H1 (cell line): ENCODE measurements at regions not wholly inside any gene's neighbourhood (a gene's known extent, or its start where the extent isn't known, plus 50 kb on each side); places are given as distances from the start of the nearest gene placed in this dataset.

Experiments
- CTCF ChIA-PET: fragments of 300-600 bp; sonication (Branson Sonifier 250); formaldehyde crosslinking; loops from one replicate; lab custom pipeline; 2021; ENCODE audit not compliant: partially characterized antibody; lab: Charles Lee
- POLR2A ChIA-PET: fragments of 300-600 bp; sonication (Branson Sonifier 250); formaldehyde crosslinking; loops from one replicate; lab custom pipeline; 2021; ENCODE audit warnings: inconsistent platforms; ENCODE audit not compliant: partially characterized antibody; lab: Charles Lee
- DNase-seq, 2 experiments: peaks; one replicate each; pipeline versions ENCODE4 v3.0.0 to v3.0.0-alpha.2; 2010 to 2022; ENCODE audit warnings: low spot score in 2 of 2, low read depth in 1 of 2, mixed read lengths in 1 of 2
- FAIRE-seq: peaks from 2 replicates; lab custom pipeline; 2011; peaks lifted over from hg19 to GRCh38; lab: Jason Lieb, UNC
- H2AFZ ChIP-seq: 2 replicates; pipeline ENCODE4 v1.8.1; 2012; ENCODE audit warnings: low read length, inconsistent platforms
- H2AK5ac ChIP-seq: 2 replicates; pipeline ENCODE4 v1.6.1; 2013; ENCODE audit warnings: low read depth, low read length
- H2BK120ac ChIP-seq: replicated peaks from 2 replicates; pipeline ENCODE3; 2013; ENCODE audit warnings: low read depth, low read length, inconsistent platforms
- H2BK12ac ChIP-seq: 2 replicates; pipeline ENCODE4 v1.6.1; 2013; ENCODE audit warnings: low read depth, low read length
- H2BK15ac ChIP-seq: 2 replicates; pipeline ENCODE4 v1.6.1; 2013; ENCODE audit warnings: low read length
- H2BK20ac ChIP-seq: 2 replicates; pipeline ENCODE4 v1.6.1; 2013; ENCODE audit warnings: low read length
- H2BK5ac ChIP-seq: 2 replicates; pipeline ENCODE4 v1.6.1; 2013; ENCODE audit warnings: low read depth, low read length
- H3K14ac ChIP-seq: 2 replicates; pipeline ENCODE4 v1.6.1; 2013; ENCODE audit warnings: inconsistent platforms; ENCODE audit not compliant: insufficient read length
- H3K18ac ChIP-seq: 2 replicates; pipeline ENCODE4 v1.6.1; 2013; ENCODE audit warnings: low read length; ENCODE audit errors: extremely low read depth
- H3K23ac ChIP-seq: 2 replicates; pipeline ENCODE4 v1.6.1; 2013; ENCODE audit warnings: inconsistent platforms; ENCODE audit not compliant: insufficient read length
- H3K23me2 ChIP-seq: 2 replicates; pipeline ENCODE4 v1.6.1; 2013; ENCODE audit warnings: low read depth, low read length
- H3K27ac ChIP-seq: 2 replicates; pipeline ENCODE4 v1.6.1; 2011; ENCODE audit warnings: low read depth, low read length, inconsistent platforms
- H3K27me3 ChIP-seq, 4 experiments: replicated peaks in 1 of 4; 1 replicate in 1 of 4; 2 replicates in 3 of 4; pipeline versions ENCODE4 v1.6.1 to v1.8.1; 2011 to 2013; ENCODE audit warnings: low read length in 3 of 4, mild to moderate bottlenecking in 3 of 4, inconsistent platforms in 2 of 4, mixed read lengths in 2 of 4, moderate library complexity in 1 of 4; ENCODE audit not compliant: control insufficient read depth in 3 of 4, insufficient read depth in 3 of 4; ENCODE audit errors: extremely low read depth in 1 of 4
- H3K36me3 ChIP-seq, 4 experiments: 2 replicates each; pipeline versions ENCODE4 v1.6.1 to v1.8.1; 2011 to 2013; ENCODE audit warnings: mild to moderate bottlenecking in 4 of 4, low read length in 3 of 4, moderate library complexity in 2 of 4, control low read depth in 1 of 4, inconsistent platforms in 1 of 4; ENCODE audit not compliant: insufficient read depth in 4 of 4, control insufficient read depth in 2 of 4
- H3K4ac ChIP-seq: replicated peaks from 2 replicates; pipeline ENCODE3; 2013; ENCODE audit warnings: low read length, low read depth, mixed read lengths, inconsistent platforms; ENCODE audit not compliant: insufficient read length
- H3K4me1 ChIP-seq, 4 experiments: replicated peaks in 1 of 4; 1 replicate in 1 of 4; 2 replicates in 3 of 4; pipeline versions ENCODE4 v1.6.1 to v1.8.1; 2011 to 2013; ENCODE audit warnings: low read length in 3 of 4, inconsistent platforms in 2 of 4, mixed read lengths in 1 of 4; ENCODE audit not compliant: insufficient read depth in 4 of 4, control insufficient read depth in 3 of 4
- H3K4me2 ChIP-seq, 2 experiments: 2 replicates each; pipeline versions ENCODE4 v1.6.1 to v1.8.1; 2011 to 2013; ENCODE audit warnings: low read depth in 2 of 2, low read length in 2 of 2, control low read depth in 1 of 2, inconsistent platforms in 1 of 2, mild to moderate bottlenecking in 1 of 2; ENCODE audit not compliant: insufficient read depth in 1 of 2
- H3K4me3 ChIP-seq, 4 experiments: fragments of 200-600, 300-600 bp in 1 of 4; sonication (generic), shearing (Covaris generic), sonication (Bioruptor Twin) in 1 of 4; 2 replicates each; pipeline versions ENCODE4 v1.5.1 to v1.8.1; 2011 to 2016; ENCODE audit warnings: low read length in 4 of 4, low read depth in 3 of 4, control low read depth in 2 of 4, inconsistent platforms in 2 of 4, mild to moderate bottlenecking in 2 of 4, mixed read lengths in 1 of 4, moderate library complexity in 1 of 4; ENCODE audit not compliant: insufficient read depth in 2 of 4; ENCODE audit errors: extremely low read depth in 1 of 4
- H3K56ac ChIP-seq: replicated peaks from 2 replicates; pipeline ENCODE3; 2013; ENCODE audit warnings: low read depth, mild to moderate bottlenecking, mixed read lengths, low read length, inconsistent platforms; ENCODE audit not compliant: insufficient read length
- H3K79me1 ChIP-seq: 2 replicates; pipeline ENCODE4 v1.6.1; 2013; ENCODE audit warnings: low read depth, low read length, control low read depth
- H3K79me2 ChIP-seq, 2 experiments: 2 replicates each; pipeline versions ENCODE4 v1.6.1 to v1.8.1; 2012 to 2013; ENCODE audit warnings: low read length in 2 of 2, mild to moderate bottlenecking in 2 of 2, inconsistent platforms in 1 of 2; ENCODE audit not compliant: insufficient read depth in 2 of 2, control insufficient read depth in 1 of 2
- H3K9ac ChIP-seq, 4 experiments: replicated peaks in 1 of 4; 1 replicate in 1 of 4; 2 replicates in 3 of 4; pipeline versions ENCODE4 v1.6.1 to v1.8.1; 2011 to 2013; ENCODE audit warnings: low read depth in 3 of 4, low read length in 3 of 4, control low read depth in 2 of 4, mild to moderate bottlenecking in 2 of 4, moderate library complexity in 2 of 4, inconsistent platforms in 1 of 4; ENCODE audit errors: extremely low read depth in 1 of 4
- H3K9me3 ChIP-seq, 2 experiments: 2 replicates each; pipeline versions ENCODE4 v1.6.1 to v1.8.1; 2012 to 2013; ENCODE audit warnings: mild to moderate bottlenecking in 2 of 2, moderate library complexity in 2 of 2, control low read depth in 1 of 2, inconsistent platforms in 1 of 2, low read depth in 1 of 2, low read length in 1 of 2, mixed read lengths in 1 of 2; ENCODE audit not compliant: insufficient read depth in 2 of 2
- H4K20me1 ChIP-seq, 2 experiments: replicated peaks in 1 of 2; 2 replicates each; pipeline versions ENCODE3 to v1.8.1; 2011 to 2013; ENCODE audit warnings: inconsistent platforms in 2 of 2, low read length in 2 of 2, mild to moderate bottlenecking in 1 of 2; ENCODE audit not compliant: insufficient read depth in 2 of 2, control insufficient read depth in 1 of 2
- H4K5ac ChIP-seq: 2 replicates; pipeline ENCODE4 v1.6.1; 2013; ENCODE audit warnings: low read length, low read depth, mixed read lengths, inconsistent platforms; ENCODE audit not compliant: insufficient read length
- H4K8ac ChIP-seq: 2 replicates; pipeline ENCODE4 v1.8.0; 2013; ENCODE audit warnings: mild to moderate bottlenecking, moderate library complexity, low read length, inconsistent platforms; ENCODE audit not compliant: insufficient read depth; ENCODE audit errors: extremely low read depth
- H4K91ac ChIP-seq: replicated peaks from 2 replicates; pipeline ENCODE3; 2013; ENCODE audit warnings: low read length, mixed read lengths, inconsistent platforms; ENCODE audit not compliant: insufficient read length
- EGR1 ChIP-seq: IDR thresholded peaks from 2 replicates; pipeline ENCODE4 v1.6.1; 2011; ENCODE audit warnings: low read depth, low read length, borderline replicate concordance
- EZH2 ChIP-seq: fragments of 200-600 bp; sonication (generic); IDR thresholded peaks from 2 replicates; pipeline ENCODE4 v1.7.1; 2012; ENCODE audit warnings: low read depth, mild to moderate bottlenecking, moderate library complexity, low read length, inconsistent platforms; ENCODE audit not compliant: severe bottlenecking
- POU5F1 ChIP-seq: IDR thresholded peaks from 2 replicates; pipeline ENCODE4 v1.6.1; 2011; ENCODE audit warnings: low read depth, mild to moderate bottlenecking, low read length, moderate library complexity
- RBBP5 ChIP-seq: IDR thresholded peaks from 2 replicates; pipeline ENCODE4 v1.7.1; 2012; ENCODE audit warnings: low read depth, mild to moderate bottlenecking, inconsistent platforms, low read length, moderate library complexity, borderline replicate concordance
- SRF ChIP-seq: IDR thresholded peaks from 2 replicates; pipeline ENCODE4 v1.6.1; 2011; ENCODE audit warnings: mild to moderate bottlenecking, low read depth, low read length, moderate library complexity
- TCF12 ChIP-seq: IDR thresholded peaks from 2 replicates; pipeline ENCODE4 v1.6.1; 2011; ENCODE audit warnings: low read depth, mild to moderate bottlenecking, low read length
- WGBS, 2 experiments: shearing (Covaris generic) in 1 of 2; methylation state at CpG; one replicate each; pipeline versions ENCODE4 v1.1.6 to v1.1.7; 2013 to 2015; ENCODE audit warnings: low lambda C conversion rate in 2 of 2, mixed read lengths in 2 of 2, inconsistent platforms in 1 of 2, low coverage in 1 of 2, missing lambda C conversion rate in 1 of 2; ENCODE audit not compliant: insufficient replicate concordance in 2 of 2, insufficient coverage in 1 of 2, insufficient read length in 1 of 2; ENCODE audit errors: extremely low coverage in 1 of 2, missing lambda C conversion rate in 1 of 2; 5-methylcytosine and 5-hydroxymethylcytosine counted together

DNA sequence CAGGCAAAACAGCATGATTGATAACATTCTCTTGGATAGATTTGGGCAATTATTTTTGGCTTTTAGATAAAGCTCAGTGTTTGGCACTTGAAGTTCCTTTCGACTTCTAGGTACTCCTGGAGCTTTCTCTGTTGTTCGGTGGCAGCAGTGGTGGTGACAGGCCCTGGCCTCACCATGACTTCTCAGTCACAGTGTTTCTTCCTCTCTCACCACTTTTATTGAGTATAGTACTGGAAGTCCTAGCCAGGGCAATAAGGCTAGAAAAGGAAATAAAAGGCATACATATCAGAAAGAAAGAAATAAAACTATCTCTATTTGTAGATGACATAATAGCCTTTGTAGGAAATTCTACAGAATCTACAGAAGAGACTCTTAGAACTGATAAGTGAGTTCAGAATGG, 101.2 kb upstream of the SIRPG start:
- TF ChIP-seq TCF12 (no peak), EGR1 (no peak), POU5F1 (no peak), SRF (no peak), RBBP5 (no peak), EZH2 (no peak)
- CTCF ChIA-PET = interaction anchor here (1.0 kb wide), 1 partner anchor 50 kb away, joined by 3 read pairs; no protein-coding TSS in a partner anchor
- no peak overlapping the region for H2BK20ac ChIP-seq

More for the DNA sequence above, 101.2 kb upstream of the SIRPG start:
- Histone ChIP-seq H3K23me2 (no peaks in the 10 kb centered on the region), H4K91ac (no peak overlapping the region), H4K5ac (no peak overlapping the region), H3K79me1 (no peaks in the 10 kb centered on the region), H2BK5ac (no peak overlapping the region), H4K20me1 (no peaks in the 10 kb centered on the region), H3K79me2 (no peaks in the 10 kb centered on the region), H3K56ac (no peak overlapping the region), H2AK5ac (no peak overlapping the region), H3K4me3 (no peak overlapping the region), H2BK120ac (no peak overlapping the region), H3K23ac (no peak overlapping the region), H2AFZ (no peak overlapping the region), H2BK12ac (no peak overlapping the region), H4K8ac (no peak overlapping the region), H3K9ac (no peak overlapping the region), H3K4ac (no peak overlapping the region), H3K4me2 (no peak overlapping the region), H3K18ac (no peak overlapping the region), H3K27ac (no peak overlapping the region), H2BK15ac (no peak overlapping the region), H3K9me3 (no peaks in the 10 kb centered on the region), H3K27me3 (no peaks in the 10 kb centered on the region), H3K4me1 (peaks cover 0 to 3% (median 0%) of the 10 kb centered on the region in 4 experiments; a peak in 1 of 7 replicates), H3K36me3 (no peaks in the 10 kb centered on the region), H3K14ac (no peak overlapping the region)
- FAIRE-seq (no peak), DNase-seq (no peak)
- POLR2A ChIA-PET = no interaction called here
- WGBS, 2 experiments = 93% methylated on average over 2 of the region's 2 CpGs; no CpG with 5 or more reads in 1 of the 2 experiments
